ENCODE measurements at regions not wholly inside any gene's neighbourhood (a gene's known extent, or its start where the extent isn't known, plus 50 kb on each side); places are given as distances from the start of the nearest gene placed in this dataset.

DNA sequence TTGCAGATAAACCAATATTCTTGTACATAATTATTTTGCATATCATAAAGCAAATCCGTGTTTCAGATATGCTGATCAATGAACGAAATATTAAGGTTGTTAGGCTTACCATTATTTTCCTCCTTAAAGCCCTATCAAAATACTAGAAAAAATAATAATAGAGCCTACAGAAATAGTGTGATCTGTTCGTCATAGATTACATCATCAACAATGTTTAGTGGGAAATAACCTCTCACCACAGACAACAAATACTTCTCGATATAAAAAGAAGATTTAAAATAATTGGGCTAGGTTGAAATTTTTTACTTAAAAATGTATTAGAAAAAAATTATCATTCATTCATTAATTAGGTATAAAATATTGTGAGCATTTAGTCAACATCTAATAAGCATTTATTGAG lies 71.0 kb upstream of the ADCY2 start:
- no peak for TF ChIP-seq REST (IDR thresholded peaks at IDR 0.05; ENCODE audit: insufficient read depth in 1 of 2, low read depth in 2 of 2, low read length in 2 of 2)
- no peak for TF ChIP-seq POLR2AphosphoS5 (IDR thresholded peaks at IDR 0.05; ENCODE audit: low read depth, low read length)
- TF ChIP-seq SIN3A (IDR thresholded peaks at IDR 0.05; ENCODE audit: borderline replicate concordance, insufficient read depth, low read length) = no peak
- no peak for TF ChIP-seq TAF1 (IDR thresholded peaks at IDR 0.05; ENCODE audit: borderline replicate concordance, insufficient read depth, low read length)
- no peak for TF ChIP-seq FOXP2 (optimal IDR thresholded peaks at IDR 0.05; ENCODE audit: borderline replicate concordance, extremely low read depth, extremely low read length, insufficient read depth)
